SKM-1 treated with dmso at 0.1 percent for 144 hours (cell line): ENCODE measurements at regions not wholly inside any gene's neighbourhood (a gene's known extent, or its start where the extent isn't known, plus 50 kb on each side); places are given as distances from the start of the nearest gene placed in this dataset.
"Not testable (repeated sequence)": the region's sequence is repeated elsewhere in the genome, so short reads cannot be mapped to it uniquely, and the experiment has no call there.

Experiments
- DNase-seq: peaks from one replicate; lab custom pipeline; 2025; ENCODE audit not compliant: unreplicated experiment; lab: John Stamatoyannopoulos, UW

- DNase-seq = no peak
These were observed 183.9 kb downstream of the ETNK1 start for GRCh38 chr12:22808860-22809259.

- no peak for DNase-seq
These were observed 185.1 kb downstream of the ETNK1 start for GRCh38 chr12:22810036-22810435.

GRCh38 chr12:22812531-22812930, 187.6 kb downstream of the ETNK1 start:
- no peak for DNase-seq

- DNase-seq = no peak
These were observed 197.0 kb downstream of the ETNK1 start for GRCh38 chr12:22821985-22822384.

GRCh38 chr12:22826026-22826425, 201.1 kb downstream of the ETNK1 start:
- no peak for DNase-seq

GRCh38 chr12:22826446-22826981, 201.5 kb downstream of the ETNK1 start:
- not testable (repeated sequence) for DNase-seq

- DNase-seq = no peak
These were observed 203.1 kb downstream of the ETNK1 start for GRCh38 chr12:22828066-22828465.

GRCh38 chr12:22835431-22835830, 210.5 kb downstream of the ETNK1 start:
- no peak for DNase-seq

- no peak for DNase-seq
These were observed 225.2 kb downstream of the ETNK1 start for GRCh38 chr12:22850185-22850584.

GRCh38 chr12:22851532-22851931, 226.6 kb downstream of the ETNK1 start:
- DNase-seq = no peak

- no peak for DNase-seq
These were observed 230.5 kb downstream of the ETNK1 start for GRCh38 chr12:22855456-22855855.

- no peak for DNase-seq
These were observed 231.2 kb downstream of the ETNK1 start for GRCh38 chr12:22856178-22856577.

GRCh38 chr12:22858849-22859570, 234.0 kb downstream of the ETNK1 start:
- DNase-seq = no peak

GRCh38 chr12:22860926-22861325, 236.0 kb downstream of the ETNK1 start:
- DNase-seq = no peak

GRCh38 chr12:22865822-22866221, 240.9 kb downstream of the ETNK1 start:
- no peak for DNase-seq

GRCh38 chr12:22866406-22866805, 241.4 kb downstream of the ETNK1 start:
- DNase-seq = no peak

GRCh38 chr12:22874151-22874550, 249.2 kb downstream of the ETNK1 start:
- no peak for DNase-seq

- no peak for DNase-seq
These were observed 251.3 kb downstream of the ETNK1 start for GRCh38 chr12:22876262-22876661.

GRCh38 chr12:22879203-22879602, 254.2 kb downstream of the ETNK1 start:
- DNase-seq = no peak

- DNase-seq = no peak
These were observed 255.4 kb downstream of the ETNK1 start for GRCh38 chr12:22880331-22880730.

GRCh38 chr12:22880807-22881206, 255.8 kb downstream of the ETNK1 start:
- no peak for DNase-seq

GRCh38 chr12:22881878-22882385, 257.0 kb downstream of the ETNK1 start:
- DNase-seq = no peak

- no peak for DNase-seq
These were observed 257.6 kb downstream of the ETNK1 start for GRCh38 chr12:22882559-22882958.
